A673 (cell line): ENCODE measurements at regions not wholly inside any gene's neighbourhood (a gene's known extent, or its start where the extent isn't known, plus 50 kb on each side); places are given as distances from the start of the nearest gene placed in this dataset.

Experiments
- EZH2 ChIP-seq: fragments of 200-600 bp; sonication (generic); IDR thresholded peaks from 2 replicates; pipeline ENCODE4 v1.6.1; 2017; ENCODE audit warnings: borderline replicate concordance, low read depth, mild to moderate bottlenecking, mixed read lengths, antibody characterized with exemption, low read length; ENCODE audit not compliant: poor library complexity, severe bottlenecking
- TF ChIP-seq, protein P1 (sequence below): fragments of 300-800, 200-600 bp; sonication (generic); conservative IDR thresholded peaks from 2 replicates; pipeline ENCODE4 v1.5.1; 2017; ENCODE audit warnings: low read depth, mild to moderate bottlenecking, antibody characterized with exemption, low read length, moderate library complexity, mixed read lengths

DNA sequence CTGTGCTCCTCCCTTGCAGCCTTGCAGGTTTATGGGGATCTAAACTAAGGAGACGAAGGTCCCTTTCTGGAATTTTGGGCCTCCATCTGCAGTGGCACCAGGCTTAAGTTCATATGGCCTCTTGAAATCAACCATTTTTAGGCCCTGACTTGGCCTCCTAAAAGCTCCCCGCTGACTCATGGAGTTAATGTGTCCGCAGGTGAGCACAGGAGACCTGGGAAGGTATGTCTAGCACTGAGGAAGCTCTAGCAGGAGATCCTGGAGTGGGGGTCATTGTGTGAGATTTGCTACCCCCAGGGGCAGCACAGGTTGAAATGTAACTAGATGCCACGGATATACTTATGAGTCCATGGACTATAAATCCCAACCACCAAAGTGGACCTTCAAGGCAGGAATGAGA lies 95.9 kb upstream of the CELF4 start:
- TF ChIP-seq, protein P1, sequence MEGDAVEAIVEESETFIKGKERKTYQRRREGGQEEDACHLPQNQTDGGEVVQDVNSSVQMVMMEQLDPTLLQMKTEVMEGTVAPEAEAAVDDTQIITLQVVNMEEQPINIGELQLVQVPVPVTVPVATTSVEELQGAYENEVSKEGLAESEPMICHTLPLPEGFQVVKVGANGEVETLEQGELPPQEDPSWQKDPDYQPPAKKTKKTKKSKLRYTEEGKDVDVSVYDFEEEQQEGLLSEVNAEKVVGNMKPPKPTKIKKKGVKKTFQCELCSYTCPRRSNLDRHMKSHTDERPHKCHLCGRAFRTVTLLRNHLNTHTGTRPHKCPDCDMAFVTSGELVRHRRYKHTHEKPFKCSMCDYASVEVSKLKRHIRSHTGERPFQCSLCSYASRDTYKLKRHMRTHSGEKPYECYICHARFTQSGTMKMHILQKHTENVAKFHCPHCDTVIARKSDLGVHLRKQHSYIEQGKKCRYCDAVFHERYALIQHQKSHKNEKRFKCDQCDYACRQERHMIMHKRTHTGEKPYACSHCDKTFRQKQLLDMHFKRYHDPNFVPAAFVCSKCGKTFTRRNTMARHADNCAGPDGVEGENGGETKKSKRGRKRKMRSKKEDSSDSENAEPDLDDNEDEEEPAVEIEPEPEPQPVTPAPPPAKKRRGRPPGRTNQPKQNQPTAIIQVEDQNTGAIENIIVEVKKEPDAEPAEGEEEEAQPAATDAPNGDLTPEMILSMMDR: no peak
- no peak for TF ChIP-seq EZH2
